GM18498 (cell line): ENCODE measurements at regions not wholly inside any gene's neighbourhood (a gene's known extent, or its start where the extent isn't known, plus 50 kb on each side); places are given as distances from the start of the nearest gene placed in this dataset.
"Not testable (repeated sequence)": the region's sequence is repeated elsewhere in the genome, so short reads cannot be mapped to it uniquely, and the experiment has no call there.

Experiments
- ATAC-seq: cut with Tn5 transposase; IDR thresholded peaks from one replicate; pipeline ENCODE4 v1.9.1; 2021; ENCODE audit warnings: mild to moderate bottlenecking, moderate library complexity; ENCODE audit not compliant: unreplicated experiment

GRCh38 chr7:149930374-149931068, 56.8 kb downstream of the ATP6V0E2 start:
- ATAC-seq, result not testable (repeated sequence)

- ATAC-seq, result not testable (repeated sequence)
Observed at GRCh38 chr7:149933776-149934175, 60.0 kb downstream of the ATP6V0E2 start.

GRCh38 chr7:149947346-149947745, 73.6 kb downstream of the ATP6V0E2 start:
- not testable (repeated sequence) for ATAC-seq

- not testable (repeated sequence) for ATAC-seq
Observed at GRCh38 chr7:149948444-149948843, 74.7 kb downstream of the ATP6V0E2 start.

- not testable (repeated sequence) for ATAC-seq
Observed at GRCh38 chr7:149949863-149950577, 76.3 kb downstream of the ATP6V0E2 start.

GRCh38 chr7:149950578-149950924, 76.8 kb downstream of the ATP6V0E2 start:
- not testable (repeated sequence) for ATAC-seq

- not testable (repeated sequence) for ATAC-seq
Observed at GRCh38 chr7:149951579-149951978, 77.8 kb downstream of the ATP6V0E2 start.

GRCh38 chr7:149958880-149959279, 85.1 kb downstream of the ATP6V0E2 start:
- ATAC-seq, result not testable (repeated sequence)

- ATAC-seq, result not testable (repeated sequence)
Observed at GRCh38 chr7:149960863-149961262, 87.1 kb downstream of the ATP6V0E2 start.

GRCh38 chr7:149961878-149962277, 88.1 kb downstream of the ATP6V0E2 start:
- ATAC-seq, result not testable (repeated sequence)

- not testable (repeated sequence) for ATAC-seq
Observed at GRCh38 chr7:149962685-149963319, 89.0 kb downstream of the ATP6V0E2 start.

GRCh38 chr7:149963985-149964384, 90.2 kb downstream of the ATP6V0E2 start:
- not testable (repeated sequence) for ATAC-seq

GRCh38 chr7:149966444-149966843, 92.7 kb downstream of the ATP6V0E2 start:
- not testable (repeated sequence) for ATAC-seq

GRCh38 chr7:149972977-149973376, 99.2 kb downstream of the ATP6V0E2 start:
- ATAC-seq, result not testable (repeated sequence)

- not testable (repeated sequence) for ATAC-seq
Observed at GRCh38 chr7:149973681-149974080, 99.9 kb downstream of the ATP6V0E2 start.

- not testable (repeated sequence) for ATAC-seq
Observed at GRCh38 chr7:149975608-149976007, 101.8 kb downstream of the ATP6V0E2 start.

- ATAC-seq, result not testable (repeated sequence)
Observed at GRCh38 chr7:149978537-149978936, 104.8 kb downstream of the ATP6V0E2 start.

- not testable (repeated sequence) for ATAC-seq
Observed at GRCh38 chr7:149978944-149979343, 105.2 kb downstream of the ATP6V0E2 start.

GRCh38 chr7:149982537-149983112, 108.9 kb downstream of the ATP6V0E2 start:
- ATAC-seq, result not testable (repeated sequence)

- ATAC-seq, result not testable (repeated sequence)
Observed at GRCh38 chr7:149986866-149987265, 113.1 kb downstream of the ATP6V0E2 start.

GRCh38 chr7:149991652-149992302, 118.0 kb downstream of the ATP6V0E2 start:
- ATAC-seq, result not testable (repeated sequence)
